Stimulated activated naive CD4-positive, alpha-beta T cell treated with Interleukin-2 at 50 U/mL for 16 hours (primary cell): ENCODE measurements at regions not wholly inside any gene's neighbourhood (a gene's known extent, or its start where the extent isn't known, plus 50 kb on each side); places are given as distances from the start of the nearest gene placed in this dataset.
"Not testable (repeated sequence)": the region's sequence is repeated elsewhere in the genome, so short reads cannot be mapped to it uniquely, and the experiment has no call there.

ENCODE experiments used
- DNase-seq: peaks from one replicate; lab custom pipeline; 2025; lab: John Stamatoyannopoulos, UW

GRCh38 chr3:6428276-6428675 lies 432.6 kb upstream of the GRM7 start:
- not testable (repeated sequence) for DNase-seq

DNA sequence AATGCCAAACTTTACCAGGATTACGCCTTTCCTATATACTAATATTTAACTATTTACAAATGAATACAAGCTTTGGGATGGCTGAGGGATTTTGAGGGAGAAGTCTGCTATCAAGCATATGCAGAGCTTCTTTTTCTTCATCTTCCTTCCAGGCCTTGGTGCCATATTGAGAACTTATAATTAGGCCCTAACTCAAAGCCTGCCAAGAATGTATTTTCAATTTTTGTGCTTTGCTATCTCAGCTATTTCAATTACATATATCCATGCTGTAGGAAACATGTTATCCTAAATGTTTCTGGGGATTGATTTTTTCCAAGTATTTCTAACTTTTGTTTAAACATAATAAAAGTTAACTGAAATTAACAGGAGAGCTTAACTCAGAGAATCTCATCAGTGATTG lies 425.0 kb upstream of the GRM7 start:
- DNase-seq = no peak

- DNase-seq = no peak
Measured at GRCh38 chr3:6437631-6438030, 423.3 kb upstream of the GRM7 start.

GRCh38 chr3:6438031-6438430 lies 422.9 kb upstream of the GRM7 start:
- no peak for DNase-seq

GRCh38 chr3:6439226-6439625 lies 421.7 kb upstream of the GRM7 start:
- DNase-seq = no peak

- DNase-seq = no peak
Measured at GRCh38 chr3:6439824-6440223, 421.1 kb upstream of the GRM7 start.

GRCh38 chr3:6444888-6445658 lies 415.8 kb upstream of the GRM7 start:
- DNase-seq = no peak

DNA sequence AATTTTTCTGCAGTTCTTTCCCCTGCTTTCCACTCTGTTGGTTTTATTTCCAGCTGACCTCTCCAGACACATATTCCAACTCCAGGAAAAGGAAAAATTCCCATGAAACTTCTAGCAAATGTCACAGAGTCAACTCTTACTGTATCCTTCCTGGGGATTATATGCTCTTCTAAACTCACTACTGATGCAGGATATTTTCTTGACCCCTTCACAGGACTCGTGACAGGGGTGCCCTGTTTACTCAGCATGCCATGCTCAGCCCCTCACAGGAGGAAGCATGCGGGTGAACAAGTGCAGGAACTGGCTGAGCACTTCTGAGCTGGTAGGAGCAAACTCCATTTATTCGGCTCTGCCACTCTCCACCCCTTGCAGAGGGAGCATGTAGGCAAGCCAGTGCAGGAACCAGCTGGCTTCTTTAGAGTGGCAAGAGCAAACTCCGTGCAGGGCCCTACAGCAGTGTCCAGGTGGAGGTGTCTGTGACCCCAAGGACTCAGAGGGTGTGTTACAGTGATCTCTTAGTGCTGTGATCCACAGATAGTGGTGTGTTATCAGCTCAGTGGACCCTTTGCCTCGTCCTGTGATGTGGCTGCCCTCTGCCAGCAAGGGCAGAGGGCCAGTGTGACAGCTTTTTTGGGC lies 413.6 kb upstream of the GRM7 start:
- DNase-seq = no peak

- no peak for DNase-seq
Measured at GRCh38 chr3:6448011-6448410, 412.9 kb upstream of the GRM7 start.

GRCh38 chr3:6449099-6449498 lies 411.8 kb upstream of the GRM7 start:
- no peak for DNase-seq

GRCh38 chr3:6452974-6453373 lies 407.9 kb upstream of the GRM7 start:
- DNase-seq = no peak

GRCh38 chr3:6455031-6455430 lies 405.9 kb upstream of the GRM7 start:
- DNase-seq = no peak

DNA sequence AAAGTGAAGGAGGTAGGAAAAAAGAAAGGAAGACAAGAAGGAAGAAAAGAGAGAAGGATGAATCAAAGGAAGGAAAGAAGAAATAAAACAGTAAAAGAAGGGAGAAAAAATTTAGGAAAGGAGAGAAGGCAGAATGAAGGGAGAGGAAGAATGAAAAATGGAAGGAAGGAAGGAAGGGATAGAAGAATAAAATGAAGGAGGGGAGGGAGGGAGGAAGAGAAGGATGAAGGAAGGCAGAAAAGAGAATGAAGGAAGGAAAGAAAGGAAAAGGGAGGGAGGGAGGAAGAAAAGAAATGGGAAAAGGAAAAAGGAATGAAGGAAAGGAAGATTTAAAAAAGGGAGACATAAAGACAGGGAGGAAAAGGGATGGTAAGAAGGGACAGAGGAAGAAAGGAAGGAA lies 393.7 kb upstream of the GRM7 start:
- DNase-seq = no peak

- DNase-seq = no peak
Measured at GRCh38 chr3:6468589-6468988, 392.3 kb upstream of the GRM7 start.

GRCh38 chr3:6471744-6472143 lies 389.2 kb upstream of the GRM7 start:
- no peak for DNase-seq

DNA sequence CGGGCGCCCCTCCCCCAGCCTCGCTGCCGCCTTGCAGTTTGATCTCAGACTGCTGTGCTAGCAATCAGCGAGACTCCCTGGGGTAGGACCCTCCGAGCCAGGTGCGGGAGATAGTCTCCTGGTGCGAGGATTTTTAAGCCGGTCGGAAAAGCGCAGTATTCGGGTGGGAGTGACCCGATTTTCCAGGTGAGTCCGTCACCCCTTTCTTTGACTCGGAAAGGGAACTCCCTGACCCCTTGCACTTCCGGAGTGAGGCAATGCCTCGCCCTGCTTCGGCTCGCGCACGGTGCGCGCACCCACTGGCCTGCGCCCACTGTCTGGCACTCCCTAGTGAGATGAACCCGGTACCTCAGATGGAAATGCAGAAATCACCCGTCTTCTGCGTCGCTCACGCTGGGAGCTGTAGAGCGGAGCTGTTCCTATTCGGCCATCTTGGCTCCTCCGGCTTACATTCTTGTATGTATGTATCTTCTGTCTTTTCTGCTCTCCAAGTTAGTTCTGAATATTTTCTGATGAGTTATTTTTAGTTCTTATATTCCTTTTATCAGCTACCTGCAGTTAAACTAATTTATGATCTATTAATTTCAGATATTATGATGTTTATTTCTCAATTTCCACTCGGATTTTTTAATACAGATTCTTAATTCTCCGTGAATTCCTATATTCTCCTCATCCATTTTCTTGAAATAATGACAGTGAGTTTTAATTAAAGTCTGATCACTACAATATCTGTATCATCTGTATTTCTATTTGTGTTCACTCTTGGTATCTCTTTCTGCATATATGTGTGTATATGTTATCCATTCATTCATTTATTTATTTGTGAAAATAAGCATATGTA lies 370.2 kb upstream of the GRM7 start:
- DNase-seq = not testable (repeated sequence)

DNA sequence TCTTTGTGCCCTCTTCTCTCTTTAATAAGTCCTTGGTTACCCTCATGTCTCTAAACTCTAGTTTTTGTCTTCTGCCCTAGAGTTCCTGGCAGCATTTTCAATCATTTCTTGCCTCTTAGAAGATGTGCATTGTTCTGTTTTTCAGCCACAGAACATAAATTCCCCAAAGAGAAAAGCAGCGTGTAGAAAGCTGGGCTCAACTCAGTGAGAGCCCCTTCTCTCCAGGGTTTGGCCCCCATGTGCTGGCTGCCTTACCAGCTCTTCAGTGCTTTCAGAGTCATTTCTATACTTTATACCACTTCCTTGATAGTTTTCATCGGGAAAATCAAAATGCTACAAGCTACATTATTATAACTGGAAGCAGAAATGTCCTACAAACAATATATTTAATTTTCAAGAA lies 369.1 kb upstream of the GRM7 start:
- DNase-seq = no peak

DNA sequence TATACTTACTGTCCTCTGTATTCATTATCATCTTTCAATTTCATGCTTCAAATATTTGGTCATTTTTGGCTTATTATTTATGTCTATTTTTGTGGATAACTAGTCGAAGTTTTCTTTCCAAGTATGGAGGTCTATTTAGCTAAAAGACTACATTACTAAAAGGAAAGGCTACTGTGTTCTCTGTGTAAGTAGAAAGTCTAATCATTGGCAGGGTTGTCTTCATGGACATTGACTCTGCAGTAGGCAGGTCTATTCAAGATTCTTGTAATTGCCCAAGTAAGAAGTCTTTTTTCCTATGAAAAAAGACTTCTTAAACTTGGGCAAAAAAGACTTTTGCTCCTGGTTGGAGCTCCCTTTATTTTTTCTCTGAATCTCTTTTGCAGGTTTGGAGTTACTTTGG lies 368.6 kb upstream of the GRM7 start:
- DNase-seq = no peak

- DNase-seq = not testable (repeated sequence)
Measured at GRCh38 chr3:6498944-6499343, 362.0 kb upstream of the GRM7 start.

- no peak for DNase-seq
Measured at GRCh38 chr3:6504347-6504746, 356.6 kb upstream of the GRM7 start.

DNA sequence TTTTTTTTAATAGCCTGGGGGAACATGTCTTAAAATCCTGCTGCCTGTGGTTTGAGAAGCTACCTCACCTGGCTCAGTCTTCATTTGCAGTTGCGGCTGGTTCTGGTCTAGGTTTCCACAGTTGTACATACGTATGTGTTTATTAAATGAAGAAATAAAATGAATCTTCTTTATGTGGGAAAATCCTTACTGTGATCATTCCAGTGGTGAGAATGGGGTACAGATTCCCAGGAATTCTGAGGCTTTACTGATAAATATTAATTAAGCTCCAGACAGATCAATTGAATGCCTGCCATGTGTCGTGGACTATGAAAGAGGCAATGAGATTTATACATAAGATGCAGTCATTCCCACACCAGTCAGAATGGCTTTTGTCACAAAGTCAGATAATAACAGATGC lies 356.1 kb upstream of the GRM7 start:
- no peak for DNase-seq

DNA sequence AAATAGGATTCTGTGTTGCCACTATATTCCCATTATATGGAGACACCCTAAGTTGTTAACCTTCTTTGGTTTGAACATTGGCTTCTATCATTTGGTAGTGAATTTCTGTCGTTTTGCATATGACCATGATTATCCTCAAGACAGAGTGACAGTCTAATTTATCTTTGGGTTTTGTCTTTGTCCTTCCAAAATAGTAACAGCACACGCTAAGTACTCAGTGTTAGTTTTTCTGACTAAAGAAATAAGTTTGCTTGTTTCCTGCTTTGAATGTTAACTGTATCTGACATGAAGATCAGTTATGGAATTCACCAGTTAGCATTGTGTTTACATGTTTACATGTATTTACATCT lies 352.5 kb upstream of the GRM7 start:
- no peak for DNase-seq

- DNase-seq = no peak
Measured at GRCh38 chr3:6509576-6509975, 351.3 kb upstream of the GRM7 start.
